ENCODE measurements at regions not wholly inside any gene's neighbourhood (a gene's known extent, or its start where the extent isn't known, plus 50 kb on each side); places are given as distances from the start of the nearest gene placed in this dataset.
A peak's percentile ranks its signal among the peaks of the same experiment; 100 is the strongest.

- peaks cover 26% of the 10 kb centered on the region for H3K4me1 ChIP-seq (ENCODE audit: insufficient read depth, low read length)
- no peaks in the 10 kb centered on the region for H4K20me1 ChIP-seq (ENCODE audit: insufficient read depth, low read length)
- DNase-seq (ENCODE audit: insufficient read length, low spot score, missing footprints): no peak
- H3K79me2 ChIP-seq (ENCODE audit: insufficient read depth, low read length): no peaks in the 10 kb centered on the region
- H3K9me3 ChIP-seq (ENCODE audit: low read depth, low read length): peaks cover 4% of the 10 kb centered on the region
- no peak overlapping the region for H3K4me3 ChIP-seq (ENCODE audit: insufficient read depth, low read length)
- H3K36me3 ChIP-seq (ENCODE audit: insufficient read depth, low read length): no peaks in the 10 kb centered on the region
- no peak overlapping the region for H3K4me2 ChIP-seq (ENCODE audit: insufficient read depth, low read length)
- no peak for TF ChIP-seq CTCF (IDR thresholded peaks at IDR 0.05; ENCODE audit: extremely low read depth, low read depth, low read length)
- peak overlapping the region; percentile 77 for H3K27ac ChIP-seq (ENCODE audit: low read depth, low read length)
- H2AFZ ChIP-seq (ENCODE audit: low read length): no peak overlapping the region
- H3K27me3 ChIP-seq (ENCODE audit: insufficient read depth, low read length): no peaks in the 10 kb centered on the region
Measured at GRCh38 chr10:44702531-44702930, 208.6 kb upstream of the TMEM72 start.

- Histone ChIP-seq H3K4me3 (ENCODE audit: insufficient read depth, low read length) (no peak overlapping the region), H3K27ac (ENCODE audit: low read depth, low read length) (peak overlapping the region; percentile 77), H4K20me1 (ENCODE audit: insufficient read depth, low read length) (no peaks in the 10 kb centered on the region), H3K36me3 (ENCODE audit: insufficient read depth, low read length) (no peaks in the 10 kb centered on the region), H3K79me2 (ENCODE audit: insufficient read depth, low read length) (no peaks in the 10 kb centered on the region), H3K27me3 (ENCODE audit: insufficient read depth, low read length) (no peaks in the 10 kb centered on the region), H3K4me2 (ENCODE audit: insufficient read depth, low read length) (peak overlapping the region; percentile 11), H3K9me3 (ENCODE audit: low read depth, low read length) (peaks cover 4% of the 10 kb centered on the region), H2AFZ (ENCODE audit: low read length) (no peak overlapping the region), H3K4me1 (ENCODE audit: insufficient read depth, low read length) (peaks cover 30% of the 10 kb centered on the region)
- TF ChIP-seq CTCF (IDR thresholded peaks at IDR 0.05; ENCODE audit: extremely low read depth, low read depth, low read length): no peak
- no peak for DNase-seq (ENCODE audit: insufficient read length, low spot score, missing footprints)
Measured at GRCh38 chr10:44703241-44704155, 207.6 kb upstream of the TMEM72 start.

GRCh38 chr10:44704616-44705015 lies 206.5 kb upstream of the TMEM72 start:
- TF ChIP-seq CTCF (IDR thresholded peaks at IDR 0.05; ENCODE audit: extremely low read depth, low read depth, low read length): no peak
- Histone ChIP-seq H3K4me2 (ENCODE audit: insufficient read depth, low read length) (no peak overlapping the region), H4K20me1 (ENCODE audit: insufficient read depth, low read length) (no peaks in the 10 kb centered on the region), H3K9me3 (ENCODE audit: low read depth, low read length) (peaks cover 4% of the 10 kb centered on the region), H3K4me1 (ENCODE audit: insufficient read depth, low read length) (peaks cover 30% of the 10 kb centered on the region), H3K27me3 (ENCODE audit: insufficient read depth, low read length) (no peaks in the 10 kb centered on the region), H3K4me3 (ENCODE audit: insufficient read depth, low read length) (no peak overlapping the region), H3K79me2 (ENCODE audit: insufficient read depth, low read length) (no peaks in the 10 kb centered on the region), H3K27ac (ENCODE audit: low read depth, low read length) (no peak overlapping the region), H2AFZ (ENCODE audit: low read length) (no peak overlapping the region), H3K36me3 (ENCODE audit: insufficient read depth, low read length) (no peaks in the 10 kb centered on the region)
- no peak for DNase-seq (ENCODE audit: insufficient read length, low spot score, missing footprints)

GRCh38 chr10:44706745-44707144 lies 204.4 kb upstream of the TMEM72 start:
- Histone ChIP-seq H3K9me3 (ENCODE audit: low read depth, low read length) (no peaks in the 10 kb centered on the region), H3K79me2 (ENCODE audit: insufficient read depth, low read length) (no peaks in the 10 kb centered on the region), H3K36me3 (ENCODE audit: insufficient read depth, low read length) (no peaks in the 10 kb centered on the region), H4K20me1 (ENCODE audit: insufficient read depth, low read length) (no peaks in the 10 kb centered on the region), H3K27ac (ENCODE audit: low read depth, low read length) (peak overlapping the region; percentile 96), H3K4me1 (ENCODE audit: insufficient read depth, low read length) (peaks cover 30% of the 10 kb centered on the region), H3K4me3 (ENCODE audit: insufficient read depth, low read length) (no peak overlapping the region), H3K27me3 (ENCODE audit: insufficient read depth, low read length) (no peaks in the 10 kb centered on the region), H2AFZ (ENCODE audit: low read length) (peak overlapping the region; percentile 43), H3K4me2 (ENCODE audit: insufficient read depth, low read length) (peak overlapping the region; percentile 28)
- peak; percentile 81 for DNase-seq (ENCODE audit: insufficient read length, low spot score, missing footprints)
- TF ChIP-seq CTCF (IDR thresholded peaks at IDR 0.05; ENCODE audit: extremely low read depth, low read depth, low read length): no peak
